C1 segment of cervical spinal cord (tissue), 14 donors: ENCODE measurements at regions not wholly inside any gene's neighbourhood (a gene's known extent, or its start where the extent isn't known, plus 50 kb on each side); places are given as distances from the start of the nearest gene placed in this dataset.

ENCODE experiments used
- DNase-seq, 14 donors: peaks; one replicate each; lab custom pipeline; 2025; lab: John Stamatoyannopoulos, UW

- peak in 5 of 14 donors; percentile 17 to 42 (median 27) for DNase-seq
These were observed 76.4 kb upstream of the PRSS58 start for GRCh38 chr7:142334236-142334635.

- no peak for DNase-seq
These were observed 74.6 kb upstream of the PRSS58 start for GRCh38 chr7:142332421-142332820.

- peak in 1 of 14 donors; percentile 24 for DNase-seq
These were observed 74.1 kb upstream of the PRSS58 start for GRCh38 chr7:142331941-142332340.

DNA sequence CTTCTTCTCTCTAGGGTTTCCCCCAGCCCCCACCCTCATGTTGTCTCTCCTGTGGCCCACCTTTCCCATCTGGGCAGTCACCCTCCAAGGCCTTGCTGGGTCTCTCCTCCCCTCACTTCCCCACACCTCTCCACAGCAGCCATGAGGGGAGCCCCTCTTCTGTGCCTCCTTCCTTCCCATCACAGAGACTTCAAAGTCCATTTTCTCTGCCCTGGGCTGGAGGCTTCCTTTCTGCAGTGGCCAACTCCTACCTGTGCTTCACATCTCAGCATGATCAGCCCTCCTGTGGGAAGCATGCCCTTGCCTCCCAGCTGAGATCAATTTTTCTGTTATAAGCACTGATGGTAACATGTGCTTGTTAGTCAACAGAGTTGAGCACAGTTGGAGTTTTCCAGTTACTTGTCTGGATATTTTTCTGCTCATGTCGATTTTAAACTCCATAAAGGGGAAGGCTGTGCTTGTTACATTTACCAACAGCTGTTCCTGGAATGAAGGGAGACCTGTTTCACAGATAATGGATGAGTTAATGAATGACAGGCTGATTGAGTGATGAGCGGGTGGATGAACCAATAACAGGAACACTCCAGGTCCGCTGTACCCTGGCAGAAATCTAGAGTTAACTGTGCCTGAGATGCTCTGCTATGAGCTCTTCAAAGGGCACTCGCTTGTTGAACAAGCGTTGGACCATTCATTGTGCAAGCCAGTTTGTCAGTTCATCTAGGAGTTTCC lies 71.4 kb upstream of the PRSS58 start:
- DNase-seq = no peak

GRCh38 chr7:142328551-142328950 lies 70.7 kb upstream of the PRSS58 start:
- no peak for DNase-seq

DNA sequence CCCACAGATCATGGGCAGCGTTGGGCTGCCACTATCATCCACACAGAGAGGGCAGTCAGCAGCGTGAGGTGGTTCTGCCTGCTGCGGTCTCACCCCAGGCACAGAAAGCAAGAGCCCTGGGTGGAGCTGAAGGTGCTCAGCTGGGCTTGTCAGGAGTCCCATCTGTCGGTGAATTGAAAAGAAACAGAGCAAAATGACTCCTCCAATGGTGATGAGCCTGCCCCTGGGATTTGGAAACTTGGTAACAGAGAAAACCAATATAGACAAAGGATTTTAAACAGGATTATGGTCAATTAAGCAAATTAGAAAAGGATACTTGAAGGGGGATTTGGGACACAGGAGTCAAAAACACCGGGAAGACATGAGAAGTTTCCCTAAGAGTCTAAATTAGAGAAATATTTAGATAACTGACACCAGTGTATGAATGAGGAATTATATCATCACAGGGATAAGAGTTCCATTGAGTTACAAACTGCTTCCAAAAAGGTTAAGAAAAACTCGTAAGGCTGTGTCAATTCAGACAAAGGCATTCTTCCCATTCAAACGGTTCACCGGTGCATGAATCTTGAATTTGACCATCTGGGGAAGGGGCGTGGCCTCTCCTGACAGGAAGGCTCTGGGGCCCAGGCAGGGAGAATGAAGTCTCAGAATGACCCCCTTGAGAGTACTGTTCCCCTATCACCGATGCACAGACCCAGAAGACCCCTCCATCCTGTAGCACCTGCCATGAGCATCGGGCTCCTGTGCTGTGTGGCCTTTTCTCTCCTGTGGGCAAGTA lies 70.0 kb upstream of the PRSS58 start:
- no peak for DNase-seq

GRCh38 chr7:142323706-142324105 lies 65.8 kb upstream of the PRSS58 start:
- peak in 7 of 14 donors; percentile 21 to 65 (median 58) for DNase-seq

GRCh38 chr7:142321391-142321790 lies 63.5 kb upstream of the PRSS58 start:
- DNase-seq = no peak

DNA sequence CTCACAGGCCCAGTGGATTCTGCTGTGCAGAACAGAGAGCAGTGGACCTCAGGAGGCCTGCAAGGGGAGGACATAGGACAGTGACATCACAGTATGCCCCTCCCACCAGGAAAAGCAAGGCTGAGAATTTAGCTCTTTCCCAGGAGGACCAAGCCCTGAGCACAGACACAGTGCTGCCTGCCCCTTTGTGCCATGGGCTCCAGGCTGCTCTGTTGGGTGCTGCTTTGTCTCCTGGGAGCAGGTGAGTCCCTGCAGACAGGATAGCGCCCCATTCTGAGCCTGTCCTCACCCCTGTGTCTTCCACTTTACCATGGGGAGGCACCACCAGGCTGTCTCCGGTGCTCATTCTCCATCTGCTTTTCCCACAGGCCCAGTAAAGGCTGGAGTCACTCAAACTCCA lies 63.0 kb upstream of the PRSS58 start:
- DNase-seq = no peak

- DNase-seq = no peak
These were observed 62.1 kb upstream of the PRSS58 start for GRCh38 chr7:142319970-142320369.

DNA sequence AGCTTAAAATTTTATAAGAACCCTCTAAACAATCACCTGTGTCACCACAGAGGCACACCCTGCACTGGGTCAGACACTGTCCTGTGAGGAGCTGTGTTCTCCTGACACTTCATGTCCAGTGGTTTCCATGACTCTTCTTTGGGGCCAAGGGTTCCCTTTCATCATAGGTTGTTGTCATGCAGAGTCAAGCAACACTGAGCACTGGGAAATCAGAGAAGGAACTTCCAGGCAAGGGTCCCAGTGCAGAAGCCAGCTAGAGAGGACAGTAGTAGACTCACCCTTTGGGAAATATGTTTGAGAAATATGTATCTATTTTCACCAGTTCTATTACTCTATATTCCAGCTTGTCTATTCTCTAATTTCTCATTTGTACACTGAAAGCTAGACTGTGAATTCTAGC lies 56.4 kb upstream of the PRSS58 start:
- no peak for DNase-seq

GRCh38 chr7:142313528-142313927 lies 55.7 kb upstream of the PRSS58 start:
- no peak for DNase-seq

DNA sequence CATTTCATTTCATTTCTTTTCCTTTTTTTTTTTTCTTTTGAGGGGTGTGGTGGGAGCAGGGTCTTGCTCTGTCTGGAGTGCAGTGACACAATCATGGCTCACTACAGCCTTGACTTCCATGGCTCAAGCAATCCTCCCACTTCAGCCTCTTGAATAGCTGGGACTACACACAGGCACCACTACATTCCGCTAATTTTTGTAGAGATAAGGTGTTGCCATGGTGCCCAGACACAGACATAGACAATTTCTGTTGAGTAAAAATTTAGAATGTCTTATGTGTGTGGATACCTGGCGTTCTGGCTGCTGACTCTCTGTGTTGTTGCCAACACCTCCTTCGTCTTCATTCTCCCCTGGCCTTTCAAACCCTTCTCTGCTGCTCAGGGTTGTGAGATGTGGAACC lies 54.0 kb upstream of the PRSS58 start:
- no peak for DNase-seq

GRCh38 chr7:142308918-142309317 lies 51.1 kb upstream of the PRSS58 start:
- no peak for DNase-seq

- DNase-seq = no peak
These were observed 50.5 kb upstream of the PRSS58 start for GRCh38 chr7:142308326-142308725.
